Left lung (tissue), 4 donors: ENCODE measurements at regions not wholly inside any gene's neighbourhood (a gene's known extent, or its start where the extent isn't known, plus 50 kb on each side); places are given as distances from the start of the nearest gene placed in this dataset.

Experiments used
- ATAC-seq: fragments of 200-7000 bp; cut with Tn5 transposase; one replicate; pipeline ENCODE4 v1.9.1; 2020; ENCODE audit warnings: moderate library complexity
- DNase-seq, 4 donors: peaks; one replicate each; pipeline ENCODE4 v3.0.0-alpha.2; 2013 to 2020
- H3K27ac ChIP-seq, 2 donors: fragments of 200-600 bp; sonication (generic) in 1 of 2; one replicate each; pipeline versions ENCODE4 v1.5.0 to v1.8.0; 2020 to 2021
- H3K27me3 ChIP-seq, 2 donors: fragments of 200-600 bp; sonication (generic) in 1 of 2; one replicate each; pipeline versions ENCODE4 v1.5.0 to v1.8.0; 2020 to 2021
- H3K36me3 ChIP-seq, 2 donors: fragments of 200-600 bp; sonication (generic) in 1 of 2; one replicate each; pipeline versions ENCODE4 v1.5.0 to v1.8.0; 2020 to 2021
- H3K4me1 ChIP-seq, 2 donors: fragments of 200-600 bp; one replicate each; pipeline ENCODE4 v1.8.0; 2021
- H3K4me3 ChIP-seq, 2 donors: fragments of 200-600 bp; sonication (generic) in 1 of 2; one replicate each; pipeline versions ENCODE4 v1.5.0 to v1.8.0; 2020 to 2021; ENCODE audit warnings: mild to moderate bottlenecking in 1 of 2
- H3K9me3 ChIP-seq, 2 donors: fragments of 200-600 bp; sonication (generic) in 1 of 2; one replicate each; pipeline versions ENCODE4 v1.5.0 to v1.8.0; 2020 to 2021
- intact Hi-C, 2 donors: fragments of 100-400 bp; cut with DNase I; formaldehyde crosslinking; loops; one replicate each; pipeline versions ENCODE4 v1.11.2 to v1.14.2; 2022
- TF ChIP-seq, protein P1 (sequence below), 2 donors: fragments of 200-600 bp; sonication (generic) in 1 of 2; IDR thresholded peaks; one replicate each; pipeline versions ENCODE4 v1.5.0 to v1.8.0; 2021; ENCODE audit warnings: antibody characterized with exemption in 2 of 2
- donor health status: DM: no; HTN: yes; CAD: no.
- donor health status: DM: no; HTN: no; CAD: no.

DNA sequence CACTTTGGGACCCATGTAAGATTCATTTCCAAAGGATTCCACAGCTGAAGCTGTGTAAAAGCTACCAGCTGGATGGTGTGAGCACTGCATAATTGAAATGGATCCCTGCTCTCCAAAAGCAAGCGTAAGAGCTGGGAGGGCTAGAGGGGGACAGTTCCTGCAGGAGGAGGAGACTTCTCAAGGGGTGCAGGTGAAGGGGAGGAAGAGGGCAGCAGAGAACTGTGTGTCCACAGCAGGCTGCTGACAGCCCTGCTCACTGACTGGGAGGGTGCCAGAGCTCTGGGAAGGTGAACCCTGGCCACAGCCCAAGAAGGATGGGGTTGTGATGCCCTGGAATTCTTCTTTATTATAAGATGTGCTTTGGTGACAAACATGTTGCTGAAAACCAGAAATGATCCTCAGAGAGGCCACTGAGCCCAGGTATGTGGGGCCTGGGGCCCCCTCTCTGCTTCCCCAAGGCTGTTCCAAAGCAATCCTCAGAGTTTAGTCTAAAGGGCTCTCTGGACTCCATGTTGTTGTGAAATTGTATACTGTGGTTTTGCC lies 112.8 kb upstream of the SLC25A48 start:
- TF ChIP-seq, protein P1, sequence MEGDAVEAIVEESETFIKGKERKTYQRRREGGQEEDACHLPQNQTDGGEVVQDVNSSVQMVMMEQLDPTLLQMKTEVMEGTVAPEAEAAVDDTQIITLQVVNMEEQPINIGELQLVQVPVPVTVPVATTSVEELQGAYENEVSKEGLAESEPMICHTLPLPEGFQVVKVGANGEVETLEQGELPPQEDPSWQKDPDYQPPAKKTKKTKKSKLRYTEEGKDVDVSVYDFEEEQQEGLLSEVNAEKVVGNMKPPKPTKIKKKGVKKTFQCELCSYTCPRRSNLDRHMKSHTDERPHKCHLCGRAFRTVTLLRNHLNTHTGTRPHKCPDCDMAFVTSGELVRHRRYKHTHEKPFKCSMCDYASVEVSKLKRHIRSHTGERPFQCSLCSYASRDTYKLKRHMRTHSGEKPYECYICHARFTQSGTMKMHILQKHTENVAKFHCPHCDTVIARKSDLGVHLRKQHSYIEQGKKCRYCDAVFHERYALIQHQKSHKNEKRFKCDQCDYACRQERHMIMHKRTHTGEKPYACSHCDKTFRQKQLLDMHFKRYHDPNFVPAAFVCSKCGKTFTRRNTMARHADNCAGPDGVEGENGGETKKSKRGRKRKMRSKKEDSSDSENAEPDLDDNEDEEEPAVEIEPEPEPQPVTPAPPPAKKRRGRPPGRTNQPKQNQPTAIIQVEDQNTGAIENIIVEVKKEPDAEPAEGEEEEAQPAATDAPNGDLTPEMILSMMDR (IDR thresholded peaks at IDR 0.05): no peak
- no peaks in the 10 kb centered on the region for H3K27me3 ChIP-seq
- H3K9me3 ChIP-seq: no peaks in the 10 kb centered on the region
- DNase-seq: no peak
- H3K4me1 ChIP-seq: no peaks in the 10 kb centered on the region
- no peak overlapping the region for H3K4me3 ChIP-seq
- H3K27ac ChIP-seq: no peak overlapping the region
- no peaks in the 10 kb centered on the region for H3K36me3 ChIP-seq
- intact Hi-C loops: no loop called here
- ATAC-seq: no peak

DNA sequence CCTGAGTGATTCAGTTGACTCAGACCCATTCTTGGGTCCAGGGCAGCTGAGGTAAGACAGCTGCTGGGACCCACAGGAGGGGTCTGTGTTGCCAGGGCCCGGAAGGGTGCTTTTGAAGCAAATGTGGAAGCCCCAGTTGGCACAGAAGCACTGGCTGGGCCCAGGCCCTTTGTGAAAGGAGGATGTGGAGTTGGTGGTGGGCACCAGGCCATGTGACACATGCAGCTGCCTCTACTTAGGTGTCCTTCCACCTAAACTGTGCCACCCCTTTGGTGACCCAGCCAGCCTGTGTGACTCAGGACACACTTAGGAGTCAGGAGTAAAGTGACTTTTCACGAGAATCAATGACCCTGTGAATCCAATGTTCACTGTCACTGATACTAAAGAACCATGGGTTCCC lies 114.3 kb upstream of the SLC25A48 start:
- H3K27ac ChIP-seq: no peak overlapping the region
- no peaks in the 10 kb centered on the region for H3K27me3 ChIP-seq
- no peaks in the 10 kb centered on the region for H3K9me3 ChIP-seq
- H3K4me1 ChIP-seq: no peaks in the 10 kb centered on the region
- ATAC-seq: no peak
- no peak overlapping the region for H3K4me3 ChIP-seq
- TF ChIP-seq, protein P1 (IDR thresholded peaks at IDR 0.05): no peak
- no peak for DNase-seq
- intact Hi-C loops: no loop called here
- no peaks in the 10 kb centered on the region for H3K36me3 ChIP-seq

DNA sequence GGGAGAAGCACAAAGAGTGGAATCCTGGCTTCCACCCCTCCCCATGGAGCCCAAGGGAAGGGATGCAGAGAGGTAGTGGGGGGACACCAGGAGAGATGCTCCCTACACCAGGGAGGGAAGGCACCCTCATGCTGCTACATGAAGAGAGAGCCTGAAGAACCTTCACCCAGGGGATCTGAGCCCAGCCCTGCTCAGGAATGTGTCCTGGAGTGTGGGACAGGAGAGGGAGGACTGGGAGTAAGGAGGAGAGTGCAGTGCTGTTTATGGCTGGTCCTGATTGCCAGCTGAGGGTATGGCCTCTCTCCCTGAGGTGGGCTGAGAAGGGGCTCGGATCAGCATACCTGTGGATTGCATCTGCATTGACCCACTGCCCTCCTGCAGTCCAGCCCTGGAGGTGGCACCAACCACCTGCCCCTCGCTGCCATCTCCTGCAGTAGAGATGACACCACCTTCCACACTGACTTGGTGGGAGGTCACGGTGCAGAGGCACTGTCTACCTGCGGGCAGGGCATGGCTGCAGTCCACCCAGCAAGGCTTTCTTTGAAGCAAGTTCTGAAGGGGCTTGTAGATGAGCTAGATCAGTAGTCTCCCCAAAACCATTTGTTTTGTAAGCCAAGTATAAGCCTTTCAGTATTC lies 114.9 kb upstream of the SLC25A48 start:
- intact Hi-C loops: no loop called here
- ATAC-seq: peak; percentile 55
- TF ChIP-seq, protein P1 (IDR thresholded peaks at IDR 0.05): no peak

DNA sequence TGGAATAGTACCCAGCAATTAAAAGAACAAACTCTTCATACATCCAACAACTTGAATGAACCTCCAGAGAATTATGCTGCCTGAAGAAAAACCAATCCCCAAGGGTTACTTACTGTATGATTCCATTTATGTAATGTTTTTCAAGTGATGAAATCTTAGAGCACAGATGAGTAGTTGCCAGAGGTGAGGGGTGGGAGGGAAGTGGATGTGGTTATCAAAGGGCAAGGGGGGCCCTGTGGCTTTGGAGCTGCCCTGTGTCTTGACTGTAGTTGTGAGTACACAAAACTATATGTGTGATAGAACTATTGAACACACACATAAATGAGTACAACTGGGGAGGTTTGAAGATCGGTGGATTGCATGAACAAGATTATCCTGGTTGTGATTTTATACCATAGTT lies 115.8 kb upstream of the SLC25A48 start:
- TF ChIP-seq, protein P1 (IDR thresholded peaks at IDR 0.05): no peak
- H3K9me3 ChIP-seq: no peaks in the 10 kb centered on the region
- H3K4me1 ChIP-seq: no peaks in the 10 kb centered on the region
- no peak overlapping the region for H3K4me3 ChIP-seq
- H3K36me3 ChIP-seq: no peaks in the 10 kb centered on the region
- no peaks in the 10 kb centered on the region for H3K27me3 ChIP-seq
- intact Hi-C loops: no loop called here
- no peak overlapping the region for H3K27ac ChIP-seq
- no peak for DNase-seq
- no peak for ATAC-seq

More for the DNA sequence above, 114.9 kb upstream of the SLC25A48 start:
- no peak for DNase-seq
- Histone ChIP-seq H3K4me1 (no peaks in the 10 kb centered on the region), H3K9me3 (no peaks in the 10 kb centered on the region), H3K36me3 (no peaks in the 10 kb centered on the region), H3K4me3 (no peak overlapping the region), H3K27me3 (no peaks in the 10 kb centered on the region), H3K27ac (no peak overlapping the region)

DNA sequence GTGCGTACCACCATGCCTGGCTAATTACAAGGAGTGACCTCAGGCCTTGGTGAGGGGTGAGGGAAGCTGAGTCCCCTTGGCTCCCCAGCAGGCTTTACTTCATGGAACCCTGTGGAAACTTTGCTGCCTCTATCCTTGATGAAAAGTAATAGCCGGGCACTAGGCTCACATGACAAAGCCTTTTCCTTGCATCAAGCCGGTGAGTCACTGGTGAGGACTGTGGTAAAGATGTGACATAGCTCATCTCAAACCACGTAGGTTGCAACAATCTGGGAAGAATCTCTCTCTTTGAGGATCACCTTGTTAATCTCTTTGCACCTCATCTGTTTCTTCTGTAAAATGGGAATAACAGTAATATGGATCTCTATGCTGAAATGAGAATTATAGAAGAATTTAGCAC lies 116.3 kb upstream of the SLC25A48 start:
- DNase-seq (no peak), ATAC-seq (no peak)
- intact Hi-C loops: no loop called here
- no peaks in the 10 kb centered on the region for H3K27me3 ChIP-seq
- no peaks in the 10 kb centered on the region for H3K36me3 ChIP-seq
- no peak overlapping the region for H3K27ac ChIP-seq
- H3K4me1 ChIP-seq: no peaks in the 10 kb centered on the region
- no peak overlapping the region for H3K4me3 ChIP-seq
- TF ChIP-seq, protein P1 (IDR thresholded peaks at IDR 0.05): no peak
- no peaks in the 10 kb centered on the region for H3K9me3 ChIP-seq
